ENCODE measurements at regions not wholly inside any gene's neighbourhood (a gene's known extent, or its start where the extent isn't known, plus 50 kb on each side); places are given as distances from the start of the nearest gene placed in this dataset.
"Not testable (repeated sequence)": the region's sequence is repeated elsewhere in the genome, so short reads cannot be mapped to it uniquely, and the experiment has no call there.

GRCh38 chr22:35183917-35184316 lies 73.4 kb upstream of the HMGXB4 start:
- DNase-seq (ENCODE audit: low read depth in 2 of 2) = no peak

- no peak for DNase-seq (ENCODE audit: low read depth in 2 of 2)
These were observed 70.8 kb upstream of the HMGXB4 start for GRCh38 chr22:35186492-35186891.

GRCh38 chr22:35188930-35189329 lies 68.4 kb upstream of the HMGXB4 start:
- not testable (repeated sequence) for DNase-seq (ENCODE audit: low read depth in 2 of 2)

- no peak for DNase-seq (ENCODE audit: low read depth in 2 of 2)
These were observed 67.7 kb upstream of the HMGXB4 start for GRCh38 chr22:35189559-35189958.

- DNase-seq (ENCODE audit: low read depth in 2 of 2) = no peak
These were observed 65.9 kb upstream of the HMGXB4 start for GRCh38 chr22:35191412-35191811.

- no peak for DNase-seq (ENCODE audit: low read depth in 2 of 2)
These were observed 65.0 kb upstream of the HMGXB4 start for GRCh38 chr22:35192129-35192918.

- no peak for DNase-seq (ENCODE audit: low read depth in 2 of 2)
These were observed 62.1 kb upstream of the HMGXB4 start for GRCh38 chr22:35195226-35195625.

- no peak for DNase-seq (ENCODE audit: low read depth in 2 of 2)
These were observed 61.5 kb upstream of the HMGXB4 start for GRCh38 chr22:35195821-35196220.

GRCh38 chr22:35197071-35197470 lies 60.2 kb upstream of the HMGXB4 start:
- no peak for DNase-seq (ENCODE audit: low read depth in 2 of 2)

- no peak for DNase-seq (ENCODE audit: low read depth in 2 of 2)
These were observed 59.4 kb upstream of the HMGXB4 start for GRCh38 chr22:35197886-35198285.

- no peak for DNase-seq (ENCODE audit: low read depth in 2 of 2)
These were observed 58.6 kb upstream of the HMGXB4 start for GRCh38 chr22:35198738-35199137.

- no peak for DNase-seq (ENCODE audit: low read depth in 2 of 2)
These were observed 54.9 kb upstream of the HMGXB4 start for GRCh38 chr22:35202376-35202775.

GRCh38 chr22:35203583-35203982 lies 53.7 kb upstream of the HMGXB4 start:
- no peak for DNase-seq (ENCODE audit: low read depth in 2 of 2)

- DNase-seq (ENCODE audit: low read depth in 2 of 2) = no peak
These were observed 52.2 kb upstream of the HMGXB4 start for GRCh38 chr22:35204807-35205775.

GRCh38 chr22:35205961-35206360 lies 51.3 kb upstream of the HMGXB4 start:
- DNase-seq (ENCODE audit: low read depth in 2 of 2) = no peak

GRCh38 chr22:35206889-35207288 lies 50.4 kb upstream of the HMGXB4 start:
- no peak for DNase-seq (ENCODE audit: low read depth in 2 of 2)
